ENCODE measurements at regions not wholly inside any gene's neighbourhood (a gene's known extent, or its start where the extent isn't known, plus 50 kb on each side); places are given as distances from the start of the nearest gene placed in this dataset.

GRCh38 chr13:34343413-34343940 lies 525.5 kb downstream of the RFC3 start:
- H3K27me3 ChIP-seq (ENCODE audit: control insufficient read depth in 2 of 2, insufficient read depth in 2 of 2, low read length in 2 of 2) = no peaks in the 10 kb centered on the region
- no peak for TF ChIP-seq CTCF (IDR thresholded peaks at IDR 0.05)

GRCh38 chr13:34344816-34345215 lies 526.9 kb downstream of the RFC3 start:
- Histone ChIP-seq H4K20me1 (ENCODE audit: insufficient read depth, low read length) (no peaks in the 10 kb centered on the region), H3K4me2 (replicated peaks; ENCODE audit: extremely low read depth, low read length, poor library complexity, severe bottlenecking) (no peak overlapping the region), H3K4me3 (replicated peaks in 1 of 3; ENCODE audit: low read depth in 2 of 3, low read length in 3 of 3) (no peak overlapping the region), H3K9ac (ENCODE audit: insufficient read depth, low read length, poor library complexity, severe bottlenecking) (no peak overlapping the region), H3K27me3 (ENCODE audit: control insufficient read depth in 2 of 2, insufficient read depth in 2 of 2, low read length in 2 of 2) (no peaks in the 10 kb centered on the region), H3K36me3 (replicated peaks in 1 of 2; ENCODE audit: control insufficient read depth in 1 of 2, insufficient read depth in 2 of 2, low read length in 2 of 2) (no peaks in the 10 kb centered on the region), H3K9me3 (replicated peaks in 1 of 2; ENCODE audit: control insufficient read depth in 1 of 2, insufficient read depth in 1 of 2, low read length in 2 of 2) (peaks cover 0 to 5% of the 10 kb centered on the region in 2 donors), H2AFZ (ENCODE audit: insufficient read depth, low read depth, low read length, poor library complexity, severe bottlenecking) (no peak overlapping the region), H3K4me1 (ENCODE audit: control insufficient read depth in 1 of 2, insufficient read depth in 2 of 2, low read length in 2 of 2) (no peaks in the 10 kb centered on the region), H3K27ac (ENCODE audit: low read depth in 1 of 2, low read length in 2 of 2) (no peak overlapping the region), H3K79me2 (ENCODE audit: insufficient read depth, low read length) (no peaks in the 10 kb centered on the region)
- H3K4me3 Mint-ChIP-seq = no peak overlapping the region
- no peak for TF ChIP-seq CTCF (IDR thresholded peaks at IDR 0.05)
- no peak overlapping the region for H3K27ac Mint-ChIP-seq
- WGBS (ENCODE audit: insufficient coverage) = 100% methylated on average over 1 of the region's 4 CpGs
- no peaks in the 10 kb centered on the region for H3K4me1 Mint-ChIP-seq
- H3K9me3 Mint-ChIP-seq = peaks cover 2 to 17% (median 8%) of the 10 kb centered on the region in 7 donors
- intact Hi-C loops (cut with micrococcal nuclease) = no loop called here
- peaks cover 0 to 2% (median 1%) of the 10 kb centered on the region in 3 donors for H3K27me3 Mint-ChIP-seq (ENCODE audit: low read depth in 3 of 3)
- DNase-seq = no peak
- H3K36me3 Mint-ChIP-seq = no peaks in the 10 kb centered on the region

More at GRCh38 chr13:34343413-34343940, 525.5 kb downstream of the RFC3 start:
- no CpG with 5 or more reads among the region's 1 CpG for WGBS (ENCODE audit: insufficient coverage)
- Histone ChIP-seq H3K79me2 (ENCODE audit: insufficient read depth, low read length) (no peaks in the 10 kb centered on the region), H3K4me1 (ENCODE audit: control insufficient read depth in 1 of 2, insufficient read depth in 2 of 2, low read length in 2 of 2) (no peaks in the 10 kb centered on the region), H2AFZ (ENCODE audit: insufficient read depth, low read depth, low read length, poor library complexity, severe bottlenecking) (no peak overlapping the region), H3K9ac (ENCODE audit: insufficient read depth, low read length, poor library complexity, severe bottlenecking) (no peak overlapping the region), H3K9me3 (replicated peaks in 1 of 2; ENCODE audit: control insufficient read depth in 1 of 2, insufficient read depth in 1 of 2, low read length in 2 of 2) (peaks cover 0 to 5% of the 10 kb centered on the region in 2 donors), H3K4me2 (replicated peaks; ENCODE audit: extremely low read depth, low read length, poor library complexity, severe bottlenecking) (no peak overlapping the region), H3K27ac (ENCODE audit: low read depth in 1 of 2, low read length in 2 of 2) (no peak overlapping the region), H3K4me3 (replicated peaks in 1 of 3; ENCODE audit: low read depth in 2 of 3, low read length in 3 of 3) (no peak overlapping the region), H3K36me3 (replicated peaks in 1 of 2; ENCODE audit: control insufficient read depth in 1 of 2, insufficient read depth in 2 of 2, low read length in 2 of 2) (no peaks in the 10 kb centered on the region), H4K20me1 (ENCODE audit: insufficient read depth, low read length) (no peaks in the 10 kb centered on the region)
- Mint-ChIP-seq H3K4me3 (no peak overlapping the region), H3K9me3 (peaks cover 2 to 16% (median 6%) of the 10 kb centered on the region in 7 donors), H3K27ac (no peak overlapping the region), H3K36me3 (no peaks in the 10 kb centered on the region), H3K27me3 (ENCODE audit: low read depth in 3 of 3) (peaks cover 0 to 2% (median 1%) of the 10 kb centered on the region in 3 donors), H3K4me1 (no peaks in the 10 kb centered on the region)
- DNase-seq = no peak
- intact Hi-C loops (cut with micrococcal nuclease) = no loop called here
